GM18498 (cell line): ENCODE measurements at regions not wholly inside any gene's neighbourhood (a gene's known extent, or its start where the extent isn't known, plus 50 kb on each side); places are given as distances from the start of the nearest gene placed in this dataset.

Experiments
- ATAC-seq: cut with Tn5 transposase; IDR thresholded peaks from one replicate; pipeline ENCODE4 v1.9.1; 2021; ENCODE audit warnings: mild to moderate bottlenecking, moderate library complexity; ENCODE audit not compliant: unreplicated experiment

- no peak for ATAC-seq
Measured at GRCh38 chr7:67547183-67547907, 550.7 kb downstream of the TYW1 start.

- no peak for ATAC-seq
Measured at GRCh38 chr7:67549126-67549525, 552.5 kb downstream of the TYW1 start.

- ATAC-seq = no peak
Measured at GRCh38 chr7:67550801-67551436, 554.3 kb downstream of the TYW1 start.

- no peak for ATAC-seq
Measured at GRCh38 chr7:67552738-67553137, 556.1 kb downstream of the TYW1 start.

GRCh38 chr7:67553378-67553777 is 556.7 kb downstream of the TYW1 start:
- no peak for ATAC-seq

GRCh38 chr7:67554986-67555385 is 558.4 kb downstream of the TYW1 start:
- no peak for ATAC-seq

GRCh38 chr7:67564959-67565358 is 568.3 kb downstream of the TYW1 start:
- no peak for ATAC-seq

GRCh38 chr7:67566101-67566500 is 569.5 kb downstream of the TYW1 start:
- no peak for ATAC-seq

GRCh38 chr7:67571026-67571545 is 574.5 kb downstream of the TYW1 start:
- ATAC-seq = no peak

GRCh38 chr7:67573639-67574038 is 577.0 kb downstream of the TYW1 start:
- no peak for ATAC-seq

GRCh38 chr7:67588631-67589030 is 592.0 kb downstream of the TYW1 start:
- no peak for ATAC-seq

- ATAC-seq = no peak
Measured at GRCh38 chr7:67589183-67589582, 592.5 kb downstream of the TYW1 start.

GRCh38 chr7:67590649-67591048 is 594.0 kb downstream of the TYW1 start:
- no peak for ATAC-seq

- no peak for ATAC-seq
Measured at GRCh38 chr7:67593794-67594193, 597.2 kb downstream of the TYW1 start.

GRCh38 chr7:67595431-67596180 is 599.0 kb downstream of the TYW1 start:
- ATAC-seq = no peak

GRCh38 chr7:67597161-67597560 is 600.5 kb downstream of the TYW1 start:
- no peak for ATAC-seq

GRCh38 chr7:67598469-67598868 is 601.8 kb downstream of the TYW1 start:
- no peak for ATAC-seq

GRCh38 chr7:67599331-67600062 is 602.9 kb downstream of the TYW1 start:
- ATAC-seq = no peak

- no peak for ATAC-seq
Measured at GRCh38 chr7:67602246-67602887, 605.7 kb downstream of the TYW1 start.
